ENCODE measurements at regions not wholly inside any gene's neighbourhood (a gene's known extent, or its start where the extent isn't known, plus 50 kb on each side); places are given as distances from the start of the nearest gene placed in this dataset.

GRCh38 chr2:6618201-6618600 is 247.5 kb downstream of the CMPK2 start:
- TF ChIP-seq ZNF782 (CRISPR knock-in tag; IDR thresholded peaks at IDR 0.05; ENCODE audit: borderline replicate concordance) (no peak), ZMYM4 (CRISPR knock-in tag; IDR thresholded peaks at IDR 0.05) (no peak), ZNF512 (CRISPR knock-in tag; IDR thresholded peaks at IDR 0.05) (no peak), ZNF224 (CRISPR knock-in tag; IDR thresholded peaks at IDR 0.05) (no peak), CBX2 (IDR thresholded peaks at IDR 0.05; ENCODE audit: low read depth, low read length) (no peak), CBX2 (CRISPR knock-in tag; IDR thresholded peaks at IDR 0.05; ENCODE audit: low read depth) (no peak), ZFP36L1 (CRISPR knock-in tag; IDR thresholded peaks at IDR 0.05) (no peak), ZNF510 (CRISPR knock-in tag; IDR thresholded peaks at IDR 0.05; ENCODE audit: low read depth) (no peak), TARDBP (CRISPR knock-in tag; IDR thresholded peaks at IDR 0.05) (no peak), RFX3 (CRISPR knock-in tag; IDR thresholded peaks at IDR 0.05) (no peak)
- FAIRE-seq (no peak), ATAC-seq (no peak), DNase-seq (ENCODE audit: low spot score) (no peak)
- POLR2A ChIA-PET = no interaction called here
- CTCF ChIA-PET (ENCODE audit: low intra/inter-chr PET ratio, low total read pairs) = no interaction called here
- H3K27me3 ChIP-seq (ENCODE audit: control insufficient read depth in 1 of 2, insufficient read depth in 2 of 2, low read length in 2 of 2) = no peaks in the 10 kb centered on the region
- in situ Hi-C loops (cut with HindIII; ENCODE audit: extremely low pct_ligation_motif_present, low pct_unique_long_range_greater_than_20kb) = no loop called here
- no peaks in the 10 kb centered on the region for H3K36me3 ChIP-seq (replicated peaks in 1 of 2; ENCODE audit: control insufficient read depth in 1 of 2, insufficient read depth in 2 of 2, low read length in 2 of 2)
- no peak overlapping the region for H3K4me3 ChIP-seq (replicated peaks in 1 of 3; ENCODE audit: insufficient read depth in 1 of 3, low read depth in 2 of 3, low read length in 3 of 3)
- WGBS (ENCODE audit: low lambda C conversion rate) = 22% methylated on average over 6 of the region's 6 CpGs
- H3K4me1 ChIP-seq (ENCODE audit: insufficient read depth, low read length) = no peaks in the 10 kb centered on the region
- peaks cover 31% of the 10 kb centered on the region for H3K9me3 ChIP-seq (ENCODE audit: low read length)
- H2AFZ ChIP-seq (ENCODE audit: low read length) = no peak overlapping the region
- no TSS peak for BruUV-seq (replicated peaks)
- H4K20me1 ChIP-seq (ENCODE audit: insufficient read depth, low read length) = no peaks in the 10 kb centered on the region
- intact Hi-C loops (cut with micrococcal nuclease; ENCODE audit: unreplicated experiment) = no loop called here
- no peak overlapping the region for H3K4me2 ChIP-seq (ENCODE audit: low read depth, low read length)
- no peak overlapping the region for H3K9ac ChIP-seq (ENCODE audit: insufficient read depth, low read depth, low read length)
- no peak overlapping the region for H3K27ac ChIP-seq (ENCODE audit: extremely low read length, insufficient read depth, low read length)
- no peaks in the 10 kb centered on the region for H3K79me2 ChIP-seq (ENCODE audit: insufficient read depth, low read length)

Measured in HepG2 (cell line).